HG03378 (cell line): ENCODE measurements at regions not wholly inside any gene's neighbourhood (a gene's known extent, or its start where the extent isn't known, plus 50 kb on each side); places are given as distances from the start of the nearest gene placed in this dataset.

ENCODE experiments used
- ATAC-seq: cut with Tn5 transposase; IDR thresholded peaks from one replicate; pipeline ENCODE4 v1.9.1; 2021; ENCODE audit warnings: mild to moderate bottlenecking, moderate library complexity; ENCODE audit not compliant: unreplicated experiment

GRCh38 chr3:193780397-193780796, 187.4 kb downstream of the OPA1 start:
- ATAC-seq = no peak

- no peak for ATAC-seq
Measured at GRCh38 chr3:193780810-193781478, 187.9 kb downstream of the OPA1 start.

GRCh38 chr3:193782276-193782647, 189.3 kb downstream of the OPA1 start:
- ATAC-seq = no peak

GRCh38 chr3:193782747-193783146, 189.7 kb downstream of the OPA1 start:
- ATAC-seq = no peak

- ATAC-seq = no peak
Measured at GRCh38 chr3:193783166-193783896, 190.3 kb downstream of the OPA1 start.

- no peak for ATAC-seq
Measured at GRCh38 chr3:193784822-193785221, 191.8 kb downstream of the OPA1 start.

GRCh38 chr3:193787496-193787870, 194.5 kb downstream of the OPA1 start:
- no peak for ATAC-seq

- ATAC-seq = peak; percentile 60
Measured at GRCh38 chr3:193788189-193788991, 195.4 kb downstream of the OPA1 start.

GRCh38 chr3:193789455-193789854, 196.4 kb downstream of the OPA1 start:
- ATAC-seq = no peak

- no peak for ATAC-seq
Measured at GRCh38 chr3:193790086-193790990, 197.3 kb downstream of the OPA1 start.

GRCh38 chr3:193791041-193792032, 198.3 kb downstream of the OPA1 start:
- ATAC-seq = no peak

- ATAC-seq = no peak
Measured at GRCh38 chr3:193793123-193793522, 200.1 kb downstream of the OPA1 start.

GRCh38 chr3:193794002-193794881, 201.2 kb downstream of the OPA1 start:
- no peak for ATAC-seq

GRCh38 chr3:193795062-193795690, 202.2 kb downstream of the OPA1 start:
- ATAC-seq = no peak

GRCh38 chr3:193796089-193796488, 203.1 kb downstream of the OPA1 start:
- no peak for ATAC-seq

- ATAC-seq = no peak
Measured at GRCh38 chr3:193797566-193797965, 204.6 kb downstream of the OPA1 start.

- ATAC-seq = no peak
Measured at GRCh38 chr3:193798051-193798450, 205.0 kb downstream of the OPA1 start.
